GM12878 (cell line): ENCODE measurements at regions not wholly inside any gene's neighbourhood (a gene's known extent, or its start where the extent isn't known, plus 50 kb on each side); places are given as distances from the start of the nearest gene placed in this dataset.

Experiments
- ATAC-seq: fragments of 200-7000 bp; cut with Tn5 transposase; 3 replicates; pipeline ENCODE4 v1.9.1; 2020; ENCODE audit warnings: mild to moderate bottlenecking, moderate library complexity
- BruUV-seq: library from RNA; stranded (reverse); fragments of 400-500 nt; replicated peaks from 2 replicates; lab custom pipeline; 2021; lab: Mats Ljungman, UMichigan
- CTCF ChIA-PET: fragments of 300-600 bp; sonication (Branson Sonifier 250); formaldehyde crosslinking; extraction: SDS; loops from one replicate; lab custom pipeline; 2021; ENCODE audit warnings: inconsistent platforms; lab: Yijun Ruan, JAX
- POLR2A ChIA-PET: fragments of 350-600 bp; formaldehyde crosslinking; extraction: SDS; loops from one replicate; lab custom pipeline; 2021; ENCODE audit warnings: inconsistent platforms; lab: Charles Lee
- RAD21 ChIA-PET: fragments of 300-600 bp; sonication (Branson Sonifier 250); formaldehyde crosslinking; loops from one replicate; lab custom pipeline; 2023; ENCODE audit warnings: antibody characterized with exemption; ENCODE audit not compliant: unreplicated experiment; lab: Charles Lee
- SMC1A ChIA-PET: fragments of 300-600 bp; sonication (Branson Sonifier 250); formaldehyde crosslinking; loops from one replicate; lab custom pipeline; 2023; ENCODE audit not compliant: unreplicated experiment, uncharacterized antibody; lab: Charles Lee
- DNase-seq: peaks from one replicate; pipeline ENCODE4 v3.0.0-alpha.2; 2011; ENCODE audit warnings: low read depth, low spot score
- FAIRE-seq: peaks from 3 replicates; lab custom pipeline; 2011; peaks lifted over from hg19 to GRCh38; lab: Jason Lieb, UNC
- H2AFZ ChIP-seq: 2 replicates; pipeline ENCODE4 v1.6.0; 2011; ENCODE audit warnings: low read depth, low read length, control low read depth; ENCODE audit not compliant: control insufficient read depth
- H3K27ac ChIP-seq: 2 replicates; pipeline ENCODE4 v1.5.1; 2011; ENCODE audit warnings: control low read depth; ENCODE audit not compliant: control insufficient read depth, insufficient read depth
- H3K27me3 ChIP-seq, 2 experiments: replicated peaks in 1 of 2; 2 replicates each; pipeline versions ENCODE4 v1.6.0 to v1.6.1; 2011; ENCODE audit warnings: low read length in 1 of 2; ENCODE audit not compliant: control insufficient read depth in 2 of 2, insufficient read depth in 2 of 2
- H3K36me3 ChIP-seq, 2 experiments: 2 replicates each; pipeline ENCODE4 v1.5.1; 2011; ENCODE audit warnings: low read length in 1 of 2; ENCODE audit not compliant: control insufficient read depth in 2 of 2, insufficient read depth in 2 of 2
- H3K4me1 ChIP-seq: 2 replicates; pipeline ENCODE4 v1.6.1; 2011; ENCODE audit warnings: mild to moderate bottlenecking, low read length, moderate library complexity, mixed read lengths; ENCODE audit not compliant: control insufficient read depth, insufficient read depth
- H3K4me2 ChIP-seq: 2 replicates; pipeline ENCODE4 v1.6.0; 2011; ENCODE audit warnings: control low read depth; ENCODE audit not compliant: control insufficient read depth, insufficient read depth
- H3K4me3 ChIP-seq: fragments of 200-600 bp; sonication (generic); 2 replicates; pipeline ENCODE4 v1.5.1; 2016
- H3K79me2 ChIP-seq: 2 replicates; pipeline ENCODE4 v1.6.0; 2011; ENCODE audit warnings: low read length; ENCODE audit not compliant: control insufficient read depth, insufficient read depth
- H3K9ac ChIP-seq: 2 replicates; pipeline ENCODE4 v1.8.0; 2011; ENCODE audit warnings: low read length, control low read depth, mixed read lengths; ENCODE audit not compliant: control insufficient read depth, insufficient read depth
- H3K9me3 ChIP-seq: replicated peaks from 3 replicates; pipeline ENCODE4 v1.5.1; 2011; ENCODE audit warnings: mild to moderate bottlenecking, low read length; ENCODE audit not compliant: control insufficient read depth, insufficient read depth
- H4K20me1 ChIP-seq: 2 replicates; pipeline ENCODE4 v1.6.0; 2011; ENCODE audit not compliant: control insufficient read depth, insufficient read depth
- DPF2 ChIP-seq: fragments of 450-650 bp; IDR thresholded peaks from 2 replicates; pipeline ENCODE4 v1.6.1; 2017; ENCODE audit warnings: mild to moderate bottlenecking
- FOS ChIP-seq: IDR thresholded peaks from 3 replicates; pipeline ENCODE4 v1.6.1; 2011; ENCODE audit warnings: borderline replicate concordance; ENCODE audit not compliant: insufficient read length; ENCODE audit errors: extremely low read depth
- FOXK2 ChIP-seq: fragments of 450-650 bp; IDR thresholded peaks from 2 replicates; pipeline ENCODE4 v1.6.1; 2017; ENCODE audit warnings: mild to moderate bottlenecking, moderate library complexity
- JUNB ChIP-seq: IDR thresholded peaks from 2 replicates; pipeline ENCODE4 v1.6.1; 2016; ENCODE audit warnings: antibody characterized with exemption, mild to moderate bottlenecking
- MAX ChIP-seq: IDR thresholded peaks from 2 replicates; pipeline ENCODE4 v1.6.1; 2012; ENCODE audit warnings: low read depth, low read length, improper control_type of control experiment
- MYB ChIP-seq: fragments of 150-350 bp; IDR thresholded peaks from 2 replicates; pipeline ENCODE4 v1.6.1; 2014; ENCODE audit warnings: mild to moderate bottlenecking, low read depth, low read length, borderline replicate concordance
- RAD21 ChIP-seq: IDR thresholded peaks from 2 replicates; pipeline ENCODE4 v1.6.1; 2011; ENCODE audit warnings: mild to moderate bottlenecking, low read depth, low read length, moderate library complexity; ENCODE audit not compliant: insufficient read depth
- SIX5 ChIP-seq: IDR thresholded peaks from 2 replicates; pipeline ENCODE4 v1.6.1; 2011; ENCODE audit warnings: mild to moderate bottlenecking, low read depth, low read length, moderate library complexity; ENCODE audit not compliant: severe bottlenecking
- SMAD1 ChIP-seq: fragments of 450-650 bp; IDR thresholded peaks from 2 replicates; pipeline ENCODE4 v1.6.1; 2018; ENCODE audit warnings: mild to moderate bottlenecking, low read depth; ENCODE audit not compliant: partially characterized antibody
- SMC3 ChIP-seq: IDR thresholded peaks from 2 replicates; pipeline ENCODE4 v1.6.1; 2011; ENCODE audit warnings: low read length, improper control_type of control experiment, borderline replicate concordance
- TARDBP ChIP-seq: IDR thresholded peaks from 2 replicates; pipeline ENCODE4 v1.6.1; 2016; ENCODE audit warnings: borderline replicate concordance
- TBL1XR1 ChIP-seq: IDR thresholded peaks from 2 replicates; pipeline ENCODE4 v1.6.1; 2012; ENCODE audit warnings: low read depth, low read length, improper control_type of control experiment
- ZBTB40 ChIP-seq: fragments of 450-650 bp; IDR thresholded peaks from 2 replicates; pipeline ENCODE4 v1.6.1; 2016; ENCODE audit warnings: mild to moderate bottlenecking, moderate library complexity, borderline replicate concordance
- ZSCAN29 ChIP-seq: fragments of 450-650 bp; IDR thresholded peaks from 2 replicates; pipeline ENCODE4 v1.6.1; 2017; ENCODE audit warnings: mild to moderate bottlenecking, moderate library complexity
- in situ Hi-C: fragments of 300-500 bp; cut with MboI; formaldehyde crosslinking; loops from 9 replicates; pipeline ENCODE4 v1.14.3; 2018; ENCODE audit warnings: mixed read lengths
- intact Hi-C: fragments of 100-400 bp; cut with micrococcal nuclease; formaldehyde crosslinking; loops from one replicate; pipeline ENCODE4 v1.14.2; 2022; ENCODE audit not compliant: unreplicated experiment

- no peak for DNase-seq
- ChIA-PET SMC1A (no interaction called here), CTCF (no interaction called here), RAD21 (no interaction called here), POLR2A (no interaction called here)
- Histone ChIP-seq H3K27ac (no peak overlapping the region), H3K4me2 (no peak overlapping the region), H3K36me3 (no peaks in the 10 kb centered on the region), H2AFZ (no peak overlapping the region), H3K4me1 (no peaks in the 10 kb centered on the region), H3K9me3 (no peaks in the 10 kb centered on the region), H3K79me2 (no peaks in the 10 kb centered on the region), H3K27me3 (no peaks in the 10 kb centered on the region), H3K4me3 (no peak overlapping the region), H3K9ac (no peak overlapping the region), H4K20me1 (no peaks in the 10 kb centered on the region)
- no peak for FAIRE-seq
- intact Hi-C loops (no loop called here), in situ Hi-C loops (no loop called here)
- no TSS peak for BruUV-seq
- no peak for TF ChIP-seq SIX5
- TF ChIP-seq MAX = no peak
- TF ChIP-seq ZBTB40 = no peak
- TF ChIP-seq TARDBP = no peak
- no peak for TF ChIP-seq RAD21
- TF ChIP-seq SMC3 = no peak
- TF ChIP-seq MYB = no peak
- TF ChIP-seq DPF2 = no peak
- TF ChIP-seq JUNB = no peak
- no peak for TF ChIP-seq FOS
- no peak for TF ChIP-seq ZSCAN29
- TF ChIP-seq TBL1XR1 = no peak
- TF ChIP-seq FOXK2 = no peak
- no peak for TF ChIP-seq SMAD1
- no peak for ATAC-seq
Observed at GRCh38 chr19:30815889-30816580, 443.9 kb downstream of the ZNF536 start.
